ENCODE measurements at regions not wholly inside any gene's neighbourhood (a gene's known extent, or its start where the extent isn't known, plus 50 kb on each side); places are given as distances from the start of the nearest gene placed in this dataset.

GRCh38 chr5:74206579-74207550, 433.7 kb downstream of the ENC1 start:
- peak; percentile 98 for DNase-seq

GRCh38 chr5:74205767-74206578, 434.6 kb downstream of the ENC1 start:
- peak; percentile 76 for DNase-seq

- DNase-seq = peak; percentile 84
Measured at GRCh38 chr5:74201334-74202081, 439.0 kb downstream of the ENC1 start.

- peak; percentile 86 for DNase-seq
Measured at GRCh38 chr5:74200560-74200959, 440.0 kb downstream of the ENC1 start.

- no peak for DNase-seq
Measured at GRCh38 chr5:74199436-74200210, 440.9 kb downstream of the ENC1 start.

GRCh38 chr5:74199005-74199404, 441.5 kb downstream of the ENC1 start:
- DNase-seq = no peak

GRCh38 chr5:74198156-74198555, 442.4 kb downstream of the ENC1 start:
- DNase-seq = no peak

GRCh38 chr5:74196233-74196632, 444.3 kb downstream of the ENC1 start:
- no peak for DNase-seq

GRCh38 chr5:74194196-74194595, 446.3 kb downstream of the ENC1 start:
- DNase-seq = no peak

GRCh38 chr5:74192606-74193299, 447.8 kb downstream of the ENC1 start:
- DNase-seq = no peak

- DNase-seq = no peak
Measured at GRCh38 chr5:74188351-74189105, 452.0 kb downstream of the ENC1 start.

GRCh38 chr5:74187757-74188156, 452.8 kb downstream of the ENC1 start:
- no peak for DNase-seq

GRCh38 chr5:74186356-74187315, 453.9 kb downstream of the ENC1 start:
- DNase-seq = no peak

- DNase-seq = peak; percentile 90
Measured at GRCh38 chr5:74185599-74185998, 454.9 kb downstream of the ENC1 start.

- DNase-seq = no peak
Measured at GRCh38 chr5:74184649-74185048, 455.9 kb downstream of the ENC1 start.

- no peak for DNase-seq
Measured at GRCh38 chr5:74183041-74183440, 457.5 kb downstream of the ENC1 start.

- no peak for DNase-seq
Measured at GRCh38 chr5:74182603-74183002, 457.9 kb downstream of the ENC1 start.

GRCh38 chr5:74179701-74180100, 460.8 kb downstream of the ENC1 start:
- DNase-seq = no peak

GRCh38 chr5:74179179-74179578, 461.3 kb downstream of the ENC1 start:
- peak; percentile 61 for DNase-seq

- no peak for DNase-seq
Measured at GRCh38 chr5:74177961-74178360, 462.6 kb downstream of the ENC1 start.

All from NCI-H69 (cell line).